ENCODE measurements at regions not wholly inside any gene's neighbourhood (a gene's known extent, or its start where the extent isn't known, plus 50 kb on each side); places are given as distances from the start of the nearest gene placed in this dataset.

- DNase-seq = no peak
- Histone ChIP-seq H3K36me3 (no peaks in the 10 kb centered on the region), H3K27me3 (no peaks in the 10 kb centered on the region), H3K9me3 (no peaks in the 10 kb centered on the region), H3K4me1 (no peaks in the 10 kb centered on the region), H3K4me3 (no peak overlapping the region), H3K27ac (no peak overlapping the region)
- no peak for TF ChIP-seq POLR2A (IDR thresholded peaks at IDR 0.05)
- TF ChIP-seq CTCF (IDR thresholded peaks at IDR 0.05 in 4 of 5, conservative IDR thresholded peaks at IDR 0.05 in 1 of 5) = no peak
- intact Hi-C loops (cut with DNase I; ENCODE audit: low total_unique reads) = no loop called here
- ATAC-seq = no peak
- in situ Hi-C loops (cut with MboI; ENCODE audit: low sequenced_read_pairs in 4 of 4) = no loop called here
Observed at GRCh38 chr18:72114801-72115594, 429.1 kb downstream of the CBLN2 start.

- no peak overlapping the region for H3K27ac ChIP-seq
Observed at GRCh38 chr18:72107647-72108383, 436.3 kb downstream of the CBLN2 start.

GRCh38 chr18:72104851-72105250, 439.3 kb downstream of the CBLN2 start:
- ATAC-seq (no peak), DNase-seq (no peak)
- no peaks in the 10 kb centered on the region for H3K4me1 ChIP-seq
- no peaks in the 10 kb centered on the region for H3K36me3 ChIP-seq
- no peak overlapping the region for H3K4me3 ChIP-seq
- no peaks in the 10 kb centered on the region for H3K9me3 ChIP-seq
- intact Hi-C loops (cut with DNase I; ENCODE audit: low total_unique reads) (no loop called here), in situ Hi-C loops (cut with MboI; ENCODE audit: low sequenced_read_pairs in 4 of 4) (no loop called here)
- TF ChIP-seq CTCF (IDR thresholded peaks at IDR 0.05 in 4 of 5, conservative IDR thresholded peaks at IDR 0.05 in 1 of 5) (no peak), POLR2A (IDR thresholded peaks at IDR 0.05) (no peak)
- no peak overlapping the region for H3K27ac ChIP-seq
- H3K27me3 ChIP-seq = no peaks in the 10 kb centered on the region

More at GRCh38 chr18:72107647-72108383, 436.3 kb downstream of the CBLN2 start:
- H3K36me3 ChIP-seq = no peaks in the 10 kb centered on the region
- H3K27me3 ChIP-seq = no peaks in the 10 kb centered on the region
- intact Hi-C loops (cut with DNase I; ENCODE audit: low total_unique reads) = no loop called here
- no peak overlapping the region for H3K4me3 ChIP-seq
- TF ChIP-seq CTCF (IDR thresholded peaks at IDR 0.05 in 4 of 5, conservative IDR thresholded peaks at IDR 0.05 in 1 of 5) (no peak), POLR2A (IDR thresholded peaks at IDR 0.05) (no peak)
- ATAC-seq = no peak
- in situ Hi-C loops (cut with MboI; ENCODE audit: low sequenced_read_pairs in 4 of 4) = no loop called here
- H3K9me3 ChIP-seq = no peaks in the 10 kb centered on the region
- no peak for DNase-seq
- no peaks in the 10 kb centered on the region for H3K4me1 ChIP-seq

- H3K9me3 ChIP-seq = no peaks in the 10 kb centered on the region
- H3K4me1 ChIP-seq = no peaks in the 10 kb centered on the region
- ATAC-seq (no peak), DNase-seq (no peak)
- no peaks in the 10 kb centered on the region for H3K36me3 ChIP-seq
- intact Hi-C loops (cut with DNase I; ENCODE audit: low total_unique reads) = no loop called here
- H3K27ac ChIP-seq = no peak overlapping the region
- no peak for TF ChIP-seq CTCF (IDR thresholded peaks at IDR 0.05 in 4 of 5, conservative IDR thresholded peaks at IDR 0.05 in 1 of 5)
- no peak overlapping the region for H3K4me3 ChIP-seq
- in situ Hi-C loops (cut with MboI; ENCODE audit: low sequenced_read_pairs in 4 of 4) = no loop called here
- no peaks in the 10 kb centered on the region for H3K27me3 ChIP-seq
Observed at GRCh38 chr18:72102412-72102811, 441.7 kb downstream of the CBLN2 start.
